Neural cell (in vitro differentiated cells): ENCODE measurements at regions not wholly inside any gene's neighbourhood (a gene's known extent, or its start where the extent isn't known, plus 50 kb on each side); places are given as distances from the start of the nearest gene placed in this dataset.
"Not testable (repeated sequence)": the region's sequence is repeated elsewhere in the genome, so short reads cannot be mapped to it uniquely, and the experiment has no call there.

Source experiments
- CTCF ChIP-seq: fragments of 450-650 bp; IDR thresholded peaks from 2 replicates; pipeline ENCODE4 v1.5.1; 2014; ENCODE audit warnings: antibody characterized with exemption, mild to moderate bottlenecking, moderate library complexity; ENCODE audit not compliant: poor library complexity, severe bottlenecking
- EP300 ChIP-seq: fragments of 450-650 bp; conservative IDR thresholded peaks from 2 replicates; pipeline ENCODE4 v1.6.1; 2014; ENCODE audit warnings: antibody characterized with exemption, mild to moderate bottlenecking, moderate library complexity; ENCODE audit not compliant: poor library complexity, severe bottlenecking
- POLR2AphosphoS5 ChIP-seq: IDR thresholded peaks from 2 replicates; pipeline ENCODE4 v1.6.1; 2012
- RAD21 ChIP-seq: fragments of 450-650 bp; conservative IDR thresholded peaks from 2 replicates; pipeline ENCODE4 v1.6.1; 2014; ENCODE audit warnings: antibody characterized with exemption, mild to moderate bottlenecking, moderate library complexity
- REST ChIP-seq: IDR thresholded peaks from 2 replicates; pipeline ENCODE4 v1.6.1; 2012; ENCODE audit warnings: borderline replicate concordance

- not testable (repeated sequence) for TF ChIP-seq POLR2AphosphoS5, REST, CTCF, EP300, RAD21
Observed at GRCh38 chr12:20093190-20093810, 275.0 kb upstream of the PDE3A start.
